HCT116 (cell line): ENCODE measurements at regions not wholly inside any gene's neighbourhood (a gene's known extent, or its start where the extent isn't known, plus 50 kb on each side); places are given as distances from the start of the nearest gene placed in this dataset.

Experiments
- ATAC-seq: fragments of 200-7000 bp; cut with Tn5 transposase; 2 replicates; pipeline ENCODE4 v1.9.1; 2020; ENCODE audit warnings: mild to moderate bottlenecking, moderate library complexity
- BruUV-seq: library from RNA; stranded (reverse); fragments of 400-500 nt; replicated peaks from 2 replicates; lab custom pipeline; 2021; lab: Mats Ljungman, UMichigan
- CTCF ChIA-PET: fragments of 300-600 bp; sonication (Branson Sonifier 250); formaldehyde crosslinking; loops from one replicate; lab custom pipeline; 2021; ENCODE audit warnings: antibody characterized with exemption; lab: Charles Lee
- POLR2A ChIA-PET: fragments of 300-600, 350-600 bp; sonication (Branson Sonifier 250); formaldehyde crosslinking; loops from one replicate; lab custom pipeline; 2021; ENCODE audit warnings: antibody characterized with exemption; lab: Charles Lee
- RAD21 ChIA-PET, 2 experiments: fragments of 300-600 bp; sonication (Branson Sonifier 250); formaldehyde crosslinking; loops; one replicate each; lab custom pipeline; 2023; ENCODE audit warnings: low total read pairs in 2 of 2; ENCODE audit not compliant: uncharacterized antibody in 2 of 2, unreplicated experiment in 2 of 2, low non-redundant PET in 1 of 2; lab: Charles Lee
- DNase-seq: peaks from one replicate; pipeline ENCODE4 v3.0.0-alpha.2; 2010; ENCODE audit warnings: low read depth, low spot score
- H2AFZ ChIP-seq: fragments of 200-600 bp; shearing (Covaris generic), sonication (generic); 2 replicates; pipeline ENCODE4 v1.6.1; 2017; ENCODE audit warnings: low read depth, mixed run types, mixed read lengths, antibody characterized with exemption, low read length; ENCODE audit not compliant: poor library complexity, severe bottlenecking
- H3K27ac ChIP-seq: 2 replicates; pipeline ENCODE4 v1.5.1; 2012; ENCODE audit warnings: low read depth, low read length
- H3K27me3 ChIP-seq: fragments of 200-600 bp; sonication (generic); 2 replicates; pipeline ENCODE4 v1.6.1; 2016; ENCODE audit warnings: mixed run types, low read length, mixed read lengths; ENCODE audit not compliant: insufficient read depth
- H3K36me3 ChIP-seq, 2 experiments: fragments of 200-500 bp in 1 of 2; fragments of 200-600 bp in 1 of 2; sonication (Bioruptor generic) in 1 of 2; sonication (generic) in 1 of 2; 2 replicates each; pipeline versions ENCODE4 v1.5.1 to v1.6.1; 2014 to 2016; ENCODE audit warnings: low read length in 2 of 2, inconsistent platforms in 1 of 2, mixed read lengths in 1 of 2, mixed run types in 1 of 2; ENCODE audit not compliant: insufficient read depth in 2 of 2, control insufficient read depth in 1 of 2
- H3K4me1 ChIP-seq, 2 experiments: fragments of 200-600 bp in 1 of 2; sonication (generic) in 1 of 2; 2 replicates each; pipeline versions ENCODE4 v1.5.1 to v1.6.1; 2012 to 2017; ENCODE audit warnings: low read length in 2 of 2, inconsistent platforms in 1 of 2, mild to moderate bottlenecking in 1 of 2, mixed read lengths in 1 of 2, mixed run types in 1 of 2, moderate library complexity in 1 of 2; ENCODE audit not compliant: insufficient read depth in 2 of 2, control insufficient read depth in 1 of 2
- H3K4me2 ChIP-seq: fragments of 200-600 bp; sonication (generic); 2 replicates; pipeline ENCODE4 v1.6.1; 2017; ENCODE audit warnings: mixed run types, low read length, mixed read lengths
- H3K4me3 ChIP-seq, 2 experiments: fragments of 200-600 bp in 1 of 2; sonication (generic) in 1 of 2; replicated peaks in 1 of 2; 2 replicates each; pipeline ENCODE4 v1.5.1; 2011 to 2016; ENCODE audit warnings: low read length in 2 of 2, control low read depth in 1 of 2, low read depth in 1 of 2, mild to moderate bottlenecking in 1 of 2, mixed read lengths in 1 of 2, mixed run types in 1 of 2
- H3K79me2 ChIP-seq: fragments of 200-600 bp; sonication (generic); 2 replicates; pipeline ENCODE4 v1.6.1; 2017; ENCODE audit warnings: mild to moderate bottlenecking, mixed run types, low read length, moderate library complexity, mixed read lengths; ENCODE audit not compliant: insufficient read depth
- H3K9ac ChIP-seq: fragments of 200-600 bp; sonication (generic); 2 replicates; pipeline ENCODE4 v1.6.1; 2016; ENCODE audit warnings: low read length, mixed read lengths
- H3K9me2 ChIP-seq: fragments of 200-600 bp; sonication (generic), shearing (Covaris generic); 2 replicates; pipeline ENCODE4 v1.6.1; 2017; ENCODE audit warnings: mixed run types, mild to moderate bottlenecking, moderate library complexity; ENCODE audit not compliant: insufficient read depth
- H3K9me3 ChIP-seq, 2 experiments: fragments of 200-500 bp in 1 of 2; fragments of 200-600 bp in 1 of 2; sonication (Bioruptor generic) in 1 of 2; sonication (generic) in 1 of 2; 2 replicates each; pipeline ENCODE4 v1.6.1; 2014 to 2017; ENCODE audit warnings: low read length in 2 of 2, mixed read lengths in 2 of 2, inconsistent platforms in 1 of 2, low read depth in 1 of 2, mild to moderate bottlenecking in 1 of 2, mixed run types in 1 of 2, moderate library complexity in 1 of 2; ENCODE audit not compliant: control insufficient read depth in 1 of 2, insufficient read depth in 1 of 2
- H4K20me1 ChIP-seq: fragments of 200-600 bp; sonication (generic), shearing (Covaris generic); 2 replicates; pipeline ENCODE4 v1.6.1; 2017; ENCODE audit warnings: mixed run types, mild to moderate bottlenecking, moderate library complexity; ENCODE audit not compliant: insufficient read depth
- CBX3 ChIP-seq: IDR thresholded peaks from 2 replicates; pipeline ENCODE4 v1.6.1; 2012; ENCODE audit warnings: low read depth
- CEBPB ChIP-seq: IDR thresholded peaks from 2 replicates; pipeline ENCODE4 v1.6.1; 2012; ENCODE audit warnings: low read depth
- EGR1 ChIP-seq: IDR thresholded peaks from 2 replicates; pipeline ENCODE4 v1.6.1; 2012; ENCODE audit warnings: low read depth
- ELF1 ChIP-seq: IDR thresholded peaks from 2 replicates; pipeline ENCODE4 v1.6.1; 2012; ENCODE audit warnings: low read depth, borderline replicate concordance
- FOSL1 ChIP-seq: IDR thresholded peaks from 2 replicates; pipeline ENCODE4 v1.6.1; 2012; ENCODE audit warnings: low read depth
- MAX ChIP-seq: IDR thresholded peaks from 2 replicates; pipeline ENCODE4 v1.6.1; 2012
- POLR2A ChIP-seq: IDR thresholded peaks from 2 replicates; pipeline ENCODE4 v1.7.0; 2011; ENCODE audit warnings: borderline replicate concordance; ENCODE audit not compliant: insufficient read depth, insufficient read length; ENCODE audit errors: extremely low read depth
- RAD21 ChIP-seq: IDR thresholded peaks from 2 replicates; pipeline ENCODE4 v1.6.1; 2012; ENCODE audit warnings: low read depth, mild to moderate bottlenecking
- REST ChIP-seq: IDR thresholded peaks from 2 replicates; pipeline ENCODE4 v1.6.1; 2012; ENCODE audit warnings: low read depth
- ZBTB33 ChIP-seq: IDR thresholded peaks from 2 replicates; pipeline ENCODE4 v1.6.1; 2011; ENCODE audit warnings: mild to moderate bottlenecking, low read length, moderate library complexity; ENCODE audit not compliant: insufficient replicate concordance; ENCODE audit errors: extremely low read depth
- intact Hi-C: fragments of 100-400 bp; cut with micrococcal nuclease; formaldehyde crosslinking; loops from 2 replicates; pipeline ENCODE4 v1.10.0; 2022

- no peaks in the 10 kb centered on the region for H3K4me1 ChIP-seq
- no peak overlapping the region for H3K4me3 ChIP-seq
- H3K9me3 ChIP-seq: peaks cover 0 to 16% of the 10 kb centered on the region in 2 experiments; a peak in 2 of 4 replicates
- H3K36me3 ChIP-seq: no peaks in the 10 kb centered on the region
- TF ChIP-seq CBX3 (no peak), REST (no peak), RAD21 (no peak), MAX (no peak), EGR1 (no peak), POLR2A (no peak), ELF1 (no peak), FOSL1 (no peak), ZBTB33 (no peak), CEBPB (no peak)
- no peaks in the 10 kb centered on the region for H3K79me2 ChIP-seq
- ChIA-PET CTCF (no interaction called here), RAD21 (no interaction called here), POLR2A (no interaction called here)
- DNase-seq: no peak
- H3K9ac ChIP-seq: no peak overlapping the region
- no peaks in the 10 kb centered on the region for H3K9me2 ChIP-seq
- no TSS peak for BruUV-seq
- no peaks in the 10 kb centered on the region for H3K27me3 ChIP-seq
- ATAC-seq: no peak
- intact Hi-C loops: no loop called here
- H3K4me2 ChIP-seq: no peak overlapping the region
- H3K27ac ChIP-seq: no peak overlapping the region
- H4K20me1 ChIP-seq: no peaks in the 10 kb centered on the region
- no peak overlapping the region for H2AFZ ChIP-seq
These were observed 335.5 kb upstream of the CHORDC1 start for GRCh38 chr11:90558328-90558865.
